ENCODE measurements at regions not wholly inside any gene's neighbourhood (a gene's known extent, or its start where the extent isn't known, plus 50 kb on each side); places are given as distances from the start of the nearest gene placed in this dataset.
"Not testable (repeated sequence)": the region's sequence is repeated elsewhere in the genome, so short reads cannot be mapped to it uniquely, and the experiment has no call there.

DNA sequence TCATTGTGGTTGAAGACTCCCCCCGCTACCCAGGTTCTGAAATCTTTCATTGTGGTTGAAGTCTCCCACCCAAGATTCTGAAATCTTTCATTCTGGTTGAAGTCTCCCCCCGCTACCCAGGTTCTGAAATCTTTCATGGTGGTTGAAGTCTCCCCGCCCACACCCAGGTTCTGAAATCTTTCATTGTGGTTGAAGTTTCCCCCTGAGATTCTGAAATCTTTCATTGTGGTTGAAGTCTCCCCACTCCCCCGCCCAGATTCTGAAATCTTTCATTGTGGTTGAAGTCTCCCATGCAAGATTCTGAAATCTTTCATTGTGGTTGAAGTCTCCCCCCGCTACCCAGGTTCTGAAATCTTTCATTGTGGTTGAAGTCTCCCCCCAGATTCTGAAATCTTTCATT lies 916.0 kb downstream of the BRD1 start:
- not testable (repeated sequence) for DNase-seq (ENCODE audit: low spot score)

DNA sequence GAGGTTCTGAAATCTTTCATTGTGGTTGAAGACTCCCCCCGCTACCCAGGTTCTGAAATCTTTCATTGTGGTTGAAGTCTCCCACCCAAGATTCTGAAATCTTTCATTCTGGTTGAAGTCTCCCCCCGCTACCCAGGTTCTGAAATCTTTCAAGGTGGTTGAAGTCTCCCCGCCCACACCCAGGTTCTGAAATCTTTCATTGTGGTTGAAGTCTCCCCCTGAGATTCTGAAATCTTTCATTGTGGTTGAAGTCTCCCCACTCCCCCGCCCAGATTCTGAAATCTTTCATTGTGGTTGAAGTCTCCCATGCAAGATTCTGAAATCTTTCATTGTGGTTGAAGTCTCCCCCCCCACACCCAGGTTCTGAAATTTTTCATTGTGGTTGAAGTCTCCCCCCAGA lies 916.6 kb downstream of the BRD1 start:
- DNase-seq (ENCODE audit: low spot score): not testable (repeated sequence)

DNA sequence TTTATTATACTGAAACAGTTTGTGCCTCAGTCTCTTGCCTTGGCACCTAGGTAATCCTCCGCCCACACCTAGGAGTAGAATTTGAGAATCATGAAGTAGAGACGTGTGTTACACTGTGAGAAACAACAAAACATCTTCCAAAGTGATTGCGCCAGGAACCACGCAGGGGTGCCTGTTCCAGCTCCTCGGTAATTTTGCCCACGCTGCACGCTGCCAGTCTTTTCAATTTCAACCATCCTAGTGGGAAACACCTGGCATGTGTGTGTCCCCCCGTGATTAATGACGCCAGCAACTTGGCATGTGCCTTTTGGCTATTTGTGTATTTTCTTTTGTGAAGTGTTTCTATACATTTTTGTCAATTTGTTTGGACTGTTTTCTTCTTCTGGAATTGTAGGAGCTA lies 919.1 kb downstream of the BRD1 start:
- DNase-seq (ENCODE audit: low spot score): no peak

GRCh38 chr22:48907591-48907990 lies 920.1 kb downstream of the BRD1 start:
- DNase-seq (ENCODE audit: low spot score): no peak

GRCh38 chr22:48906216-48906835 lies 921.3 kb downstream of the BRD1 start:
- DNase-seq (ENCODE audit: low spot score): no peak

DNA sequence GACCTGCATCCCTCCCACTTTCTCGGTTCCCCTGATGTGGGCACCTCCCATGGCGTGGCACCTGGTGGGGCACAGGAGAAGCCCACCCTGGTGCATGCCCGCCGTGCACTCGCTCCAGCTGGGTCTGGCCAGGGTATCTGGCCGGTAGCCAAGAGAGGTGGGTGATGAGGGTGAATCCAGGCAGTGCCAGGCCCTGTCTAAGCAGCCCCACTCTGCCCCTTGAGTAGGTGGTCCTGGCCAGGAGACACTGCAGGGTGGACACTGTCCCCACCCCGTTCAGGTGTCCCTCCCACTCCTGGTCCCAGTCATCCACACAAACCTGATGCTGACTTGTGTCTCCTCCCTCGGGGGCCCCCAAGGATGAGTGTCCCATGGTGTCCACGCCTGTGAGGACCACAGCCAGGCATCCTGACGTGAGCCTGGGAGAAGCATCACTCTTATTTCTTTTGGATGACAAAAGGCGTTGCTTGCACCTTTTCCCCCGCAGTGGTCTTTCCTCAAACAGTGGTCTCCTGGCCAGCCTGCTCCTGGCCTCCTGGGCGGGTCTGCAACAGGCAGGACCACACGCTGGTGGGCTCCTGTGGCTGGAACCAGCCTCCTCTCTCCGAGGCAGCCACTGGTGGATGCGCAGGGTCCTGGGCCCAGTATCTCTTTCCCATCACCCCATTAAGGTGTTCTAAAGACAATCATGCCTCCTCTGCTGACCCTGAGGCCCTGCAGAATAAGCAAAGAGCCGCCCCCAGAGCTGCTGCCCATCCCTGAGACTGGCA lies 922.3 kb downstream of the BRD1 start:
- no peak for DNase-seq (ENCODE audit: low spot score)

GRCh38 chr22:48902983-48903650 lies 924.6 kb downstream of the BRD1 start:
- no peak for DNase-seq (ENCODE audit: low spot score)

DNA sequence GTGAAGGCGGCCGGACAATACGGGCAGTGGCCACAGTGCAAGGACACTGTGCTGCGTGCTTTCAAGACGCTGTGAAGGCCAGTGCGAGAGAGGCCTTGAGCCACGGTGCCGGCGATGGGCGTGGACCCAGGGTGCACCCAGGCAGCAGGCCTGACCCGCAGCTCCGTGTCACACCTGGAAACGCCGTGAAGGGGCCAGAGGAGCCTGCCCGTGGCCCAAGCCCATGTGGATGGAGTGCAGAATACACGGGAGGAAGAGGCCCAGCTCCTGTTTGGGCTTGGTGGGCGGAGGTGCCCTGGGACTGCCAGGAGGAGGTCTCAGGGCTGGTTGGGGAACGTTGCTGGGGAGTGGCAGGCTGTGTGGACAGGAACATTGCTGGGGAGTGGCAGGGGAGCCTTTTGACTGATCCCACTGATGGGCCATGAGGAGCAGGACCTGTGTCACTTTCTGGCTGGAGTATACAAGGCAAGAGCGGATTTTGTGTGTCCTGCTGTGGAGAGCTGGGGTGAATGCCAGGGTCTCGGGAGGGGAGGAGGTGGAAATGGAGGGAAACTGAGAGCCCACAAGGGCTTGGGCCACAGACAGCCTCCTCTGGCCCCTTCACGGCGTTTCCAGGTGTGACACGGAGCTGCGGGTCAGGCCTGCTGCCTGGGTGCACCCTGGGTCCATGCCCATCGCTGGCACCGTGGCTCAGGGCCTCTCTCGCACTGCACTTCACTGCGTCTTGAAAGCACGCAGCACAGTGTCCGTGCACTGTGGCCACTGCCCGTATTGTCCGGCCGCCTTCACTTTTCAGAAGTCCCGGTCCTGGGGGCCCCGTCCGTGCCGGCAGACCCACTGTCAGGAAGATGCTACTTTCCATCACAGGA lies 925.4 kb downstream of the BRD1 start:
- no peak for DNase-seq (ENCODE audit: low spot score)

- no peak for DNase-seq (ENCODE audit: low spot score)
Measured at GRCh38 chr22:48901324-48901723, 926.3 kb downstream of the BRD1 start.

- no peak for DNase-seq (ENCODE audit: low spot score)
Measured at GRCh38 chr22:48900626-48901025, 927.0 kb downstream of the BRD1 start.

- DNase-seq (ENCODE audit: low spot score): no peak
Measured at GRCh38 chr22:48900327-48900597, 927.4 kb downstream of the BRD1 start.

GRCh38 chr22:48899523-48900326 lies 927.9 kb downstream of the BRD1 start:
- no peak for DNase-seq (ENCODE audit: low spot score)

DNA sequence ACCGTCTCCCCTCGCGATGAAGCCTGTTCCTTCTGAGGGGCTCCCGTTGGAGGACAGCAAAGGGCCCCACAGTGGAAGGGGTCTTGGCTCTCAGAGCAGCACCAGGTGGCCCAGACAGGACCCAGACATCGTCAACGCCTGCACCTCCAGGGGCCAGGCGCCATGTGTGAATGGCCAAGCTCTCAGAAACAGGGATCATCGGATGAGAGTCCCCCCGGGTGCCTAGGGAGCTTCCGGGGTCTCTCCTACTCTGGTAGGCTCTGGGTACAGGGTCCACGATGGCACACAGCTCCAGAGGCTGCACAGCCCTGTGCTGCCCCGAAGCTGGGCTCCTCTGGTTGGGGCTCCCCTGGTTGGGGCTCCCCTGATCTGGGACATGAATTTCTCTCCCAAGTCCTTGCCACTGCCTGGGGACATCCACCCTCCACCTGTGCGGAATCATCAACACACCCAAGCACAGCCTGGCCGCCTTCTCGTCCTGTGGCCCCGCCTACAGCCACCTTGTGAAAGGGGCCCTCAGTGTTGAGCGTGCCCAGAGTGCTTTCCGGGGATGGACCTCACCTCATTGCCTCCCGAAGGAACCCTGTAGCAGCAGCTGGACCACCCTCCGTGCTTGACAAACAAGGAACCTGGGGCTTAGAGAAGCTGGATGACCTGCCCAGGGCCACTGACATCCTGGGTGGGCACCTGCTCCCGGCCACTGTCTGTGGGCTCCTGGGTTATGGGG lies 929.0 kb downstream of the BRD1 start:
- no peak for DNase-seq (ENCODE audit: low spot score)

GRCh38 chr22:48897645-48898370 lies 929.9 kb downstream of the BRD1 start:
- DNase-seq (ENCODE audit: low spot score): no peak

GRCh38 chr22:48896766-48897644 lies 930.7 kb downstream of the BRD1 start:
- no peak for DNase-seq (ENCODE audit: low spot score)

DNA sequence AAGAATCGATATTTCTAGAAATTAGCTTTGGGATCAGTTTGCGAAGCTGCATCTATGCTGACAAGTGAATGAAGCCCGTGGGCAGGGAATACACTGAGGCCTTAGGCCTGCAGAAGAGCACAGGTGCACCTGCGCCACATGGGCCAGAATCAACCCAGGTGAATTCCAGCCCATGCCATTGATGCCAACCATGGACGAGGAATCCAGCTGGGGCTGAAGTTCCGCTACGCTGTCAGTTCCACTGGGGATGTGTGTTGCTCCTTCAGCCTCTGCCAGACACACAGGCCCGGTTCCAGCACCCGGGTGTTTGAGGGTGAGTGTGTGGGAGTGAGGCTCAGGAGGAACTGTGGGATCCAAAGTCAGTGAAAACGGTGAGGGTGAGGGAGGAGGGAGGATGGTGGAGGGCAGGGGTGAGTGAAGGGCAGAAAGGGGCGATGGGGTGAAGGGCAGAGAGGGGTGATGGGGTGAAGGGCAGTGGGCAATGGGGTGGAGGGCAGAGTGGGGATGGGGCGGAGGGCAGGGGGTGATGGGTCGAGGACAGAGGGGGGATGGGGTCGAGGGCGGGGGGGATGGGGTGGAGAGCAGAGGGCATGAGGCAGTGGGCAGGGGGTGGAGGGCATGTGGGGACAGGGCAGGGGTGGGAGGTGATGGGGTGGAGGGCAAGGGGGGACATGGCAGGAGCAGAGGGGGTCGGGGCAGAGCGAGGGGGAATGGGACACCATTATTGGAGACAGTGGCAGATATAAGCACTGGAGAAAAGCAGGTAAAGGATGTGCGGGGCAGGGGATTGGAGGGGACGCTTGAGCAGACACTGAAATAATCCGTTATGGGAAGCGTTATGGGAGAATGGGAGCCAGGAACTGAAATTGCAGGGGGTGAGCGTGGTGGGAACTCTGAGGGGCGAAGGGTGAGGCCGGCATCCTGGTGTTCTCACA lies 931.6 kb downstream of the BRD1 start:
- DNase-seq (ENCODE audit: low spot score): no peak

- no peak for DNase-seq (ENCODE audit: low spot score)
Measured at GRCh38 chr22:48895336-48895735, 932.3 kb downstream of the BRD1 start.

DNA sequence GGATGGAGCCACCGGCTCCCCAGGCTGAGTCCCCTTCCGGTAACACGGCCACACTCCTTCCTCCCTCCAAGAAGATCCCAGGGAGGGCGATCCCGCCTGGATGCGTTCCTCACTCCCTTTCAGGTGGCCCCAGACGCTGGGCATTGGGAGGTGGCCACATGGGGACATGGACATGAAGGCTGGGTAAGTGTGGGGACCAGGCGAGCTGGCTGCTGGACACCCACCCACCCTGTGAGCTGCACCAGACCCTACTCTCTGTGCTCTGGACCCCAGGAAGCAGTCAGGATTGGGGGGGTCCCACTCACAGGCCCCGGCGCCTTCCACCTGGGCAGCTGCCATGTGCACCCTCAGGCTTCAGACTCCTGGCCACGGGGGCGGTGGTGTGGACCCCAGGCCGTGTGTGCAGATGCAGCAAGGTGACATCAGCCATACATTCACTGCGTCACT lies 932.8 kb downstream of the BRD1 start:
- DNase-seq (ENCODE audit: low spot score): no peak
